Suppressor macrophage treated with lipopolysaccharide for 4 hours (primary cell): ENCODE measurements at regions not wholly inside any gene's neighbourhood (a gene's known extent, or its start where the extent isn't known, plus 50 kb on each side); places are given as distances from the start of the nearest gene placed in this dataset.
A peak's percentile ranks its signal among the peaks of the same experiment; 100 is the strongest.

Experiments used
- DNase-seq: peaks from one replicate; pipeline ENCODE4 v3.0.0-alpha.2; 2020

DNA sequence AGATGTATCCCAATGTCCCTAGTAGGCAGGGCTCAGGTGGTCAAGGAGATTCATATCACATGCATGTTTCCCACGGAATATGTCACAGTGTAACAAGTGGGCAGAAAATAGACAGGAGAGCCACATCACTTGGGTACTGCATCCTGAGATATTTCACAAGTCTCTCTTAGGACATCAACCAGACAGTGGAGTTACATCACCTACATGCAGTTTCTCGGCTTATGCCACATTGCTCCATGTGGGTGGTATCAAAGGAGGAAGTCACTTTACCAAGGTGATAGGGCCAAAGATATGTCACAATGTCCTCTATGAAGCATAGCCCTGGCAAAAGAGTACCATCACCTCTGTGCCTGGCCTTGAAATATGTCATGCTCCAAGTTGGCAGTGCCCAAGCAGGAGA, 1056.7 kb upstream of the AMELY start:
- no peak for DNase-seq

GRCh38 chrY:7966916-7967315, 1055.4 kb upstream of the AMELY start:
- no peak for DNase-seq

DNA sequence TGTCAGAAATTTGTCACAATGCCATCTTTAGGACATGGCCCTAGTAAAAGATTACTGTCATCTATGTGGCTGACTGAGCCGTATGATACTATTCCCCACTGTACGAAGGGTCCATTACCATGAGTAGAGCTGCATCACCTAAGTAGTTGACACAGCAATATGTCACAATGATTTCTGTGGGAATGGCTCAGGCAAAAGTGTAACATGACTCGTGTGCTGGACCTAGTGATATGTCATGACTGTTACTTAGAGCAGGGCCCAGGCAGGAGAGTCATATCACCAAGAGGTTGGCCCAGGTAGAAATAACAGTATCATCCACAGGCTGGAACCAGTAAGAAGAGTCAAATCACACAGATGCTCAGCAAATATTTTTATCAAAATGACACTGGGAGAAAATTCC, 1051.8 kb upstream of the AMELY start:
- DNase-seq, result no peak

DNA sequence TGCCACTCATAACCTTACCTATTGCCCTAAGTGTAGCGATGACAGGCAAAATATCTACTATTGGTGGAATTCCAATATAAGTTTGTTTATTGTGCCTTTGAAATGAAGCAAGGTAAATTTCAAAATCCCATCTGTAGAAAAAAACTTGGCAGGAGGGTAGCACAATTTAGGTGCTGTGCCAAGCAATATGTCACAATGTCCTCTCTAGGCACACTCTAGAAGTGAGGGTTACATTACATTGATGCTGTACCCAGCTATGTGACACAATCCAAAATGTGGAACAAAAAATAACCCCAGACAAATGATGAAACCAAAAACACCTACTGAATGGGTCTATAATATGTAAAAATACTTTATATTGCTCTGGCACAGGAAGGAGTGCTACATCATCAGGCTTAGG, 1050.8 kb upstream of the AMELY start:
- DNase-seq, result no peak

GRCh38 chrY:7961811-7962210, 1050.3 kb upstream of the AMELY start:
- no peak for DNase-seq

GRCh38 chrY:7957773-7958172, 1046.2 kb upstream of the AMELY start:
- DNase-seq, result no peak

- no peak for DNase-seq
These were observed 1039.8 kb upstream of the AMELY start for GRCh38 chrY:7951187-7951852.

DNA sequence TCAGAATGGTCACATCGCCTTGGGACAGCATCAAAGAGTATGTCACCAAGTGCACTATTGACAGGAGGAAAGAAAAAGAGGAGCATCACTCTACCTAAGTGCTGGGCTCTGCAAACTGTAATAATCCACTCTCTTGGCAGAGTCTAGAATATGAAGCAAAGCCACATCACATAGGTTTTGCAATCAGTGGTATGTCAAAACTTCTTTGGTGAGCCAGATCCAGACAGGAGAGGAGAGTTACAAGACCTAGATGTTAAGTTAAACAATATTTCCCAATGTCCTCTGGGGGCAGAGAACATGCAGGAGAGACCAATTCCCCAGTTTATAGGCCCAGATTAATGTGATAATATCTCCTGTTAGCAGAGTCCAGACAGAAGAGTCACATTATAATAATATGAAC, 1032.6 kb upstream of the AMELY start:
- no peak for DNase-seq

DNA sequence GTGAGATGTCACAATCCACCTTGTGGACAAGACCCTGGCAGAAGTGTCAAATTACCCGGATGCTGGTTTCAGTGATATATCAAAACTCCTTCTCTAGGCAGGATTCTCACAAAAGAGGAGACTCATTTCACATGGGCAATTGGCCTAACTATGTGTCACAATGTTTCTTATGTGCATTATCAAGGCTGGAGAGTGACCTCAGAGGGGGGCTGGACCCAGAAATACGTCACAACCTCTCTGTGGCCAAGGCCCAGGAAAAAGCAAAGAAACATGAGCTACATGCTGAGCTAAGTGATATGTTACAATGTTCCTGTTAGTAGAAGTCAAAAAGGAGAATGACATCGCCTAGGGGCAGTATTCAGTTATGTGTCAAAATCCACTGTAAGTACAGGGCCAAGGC, 1031.2 kb upstream of the AMELY start:
- DNase-seq, result no peak

DNA sequence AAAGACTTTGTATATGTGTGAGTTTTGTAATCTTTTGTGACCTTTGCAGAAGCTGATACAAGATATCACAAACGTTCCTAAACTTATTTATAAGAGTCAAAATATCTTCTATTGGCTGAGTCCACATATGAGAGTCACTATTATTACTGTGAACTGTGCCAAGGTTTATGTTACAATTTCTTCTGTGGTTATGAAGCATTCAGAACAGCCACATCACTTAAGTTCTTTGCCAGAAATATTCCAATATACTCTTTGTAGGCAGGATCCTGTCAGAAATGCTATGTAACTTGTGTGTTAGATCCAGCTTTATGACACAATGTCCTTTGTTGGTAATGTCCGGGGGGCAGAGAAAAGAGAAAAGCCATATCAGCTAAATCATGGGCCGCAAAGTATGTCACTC, 1030.3 kb upstream of the AMELY start:
- no peak for DNase-seq

DNA sequence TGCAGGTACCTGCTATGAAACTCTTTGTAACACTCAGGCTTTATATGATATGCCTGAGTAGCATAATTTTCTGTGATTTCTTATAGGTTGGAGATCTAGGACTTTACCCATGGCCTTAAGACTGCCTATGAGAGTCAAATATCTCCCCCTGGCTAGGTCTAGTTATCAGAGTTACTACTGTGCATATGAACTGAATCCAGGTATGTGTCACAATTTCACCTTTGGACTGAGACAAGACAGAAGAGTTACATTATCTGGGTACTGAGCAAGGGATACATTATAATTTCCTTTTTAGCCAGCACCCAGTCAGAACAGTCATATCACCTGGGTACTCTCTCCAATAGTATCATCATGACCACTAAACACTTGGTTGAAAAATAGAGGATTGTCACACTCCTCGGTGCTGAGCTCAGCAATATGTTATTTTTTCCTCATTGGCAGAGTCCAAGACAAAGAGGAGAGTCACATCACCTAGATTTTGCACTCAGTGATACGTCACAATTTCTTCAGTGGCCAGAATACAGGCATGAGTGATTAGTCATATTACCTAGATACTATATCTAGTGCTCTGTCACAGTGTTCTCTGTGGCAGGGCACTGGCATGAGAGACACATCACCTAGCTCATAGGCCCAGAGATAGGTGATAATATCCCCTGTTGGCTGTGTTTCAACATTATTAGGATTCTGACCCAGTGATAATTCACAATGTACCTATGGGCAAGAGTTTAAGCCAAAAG, 1027.6 kb upstream of the AMELY start:
- DNase-seq, result no peak

DNA sequence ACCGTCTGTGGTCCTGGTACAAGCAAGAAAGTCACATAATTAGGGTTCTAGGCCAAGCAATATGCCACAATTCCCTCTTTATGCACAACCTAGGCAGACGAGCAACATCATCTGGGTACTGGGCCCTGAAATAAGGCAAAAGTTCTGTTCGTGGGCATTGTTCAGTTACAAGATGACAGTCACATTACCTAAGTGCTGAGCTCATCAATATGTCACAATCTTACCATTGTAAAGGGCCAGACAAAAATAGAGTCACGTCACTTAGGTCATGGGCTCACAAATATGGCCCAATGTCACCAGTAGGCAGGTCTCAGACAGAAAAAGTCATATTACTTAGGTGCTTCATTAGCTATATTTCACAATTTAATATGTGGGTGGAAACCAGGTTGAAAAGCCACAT, 1025.3 kb upstream of the AMELY start:
- DNase-seq, result no peak

GRCh38 chrY:7936046-7936445, 1024.5 kb upstream of the AMELY start:
- no peak for DNase-seq

DNA sequence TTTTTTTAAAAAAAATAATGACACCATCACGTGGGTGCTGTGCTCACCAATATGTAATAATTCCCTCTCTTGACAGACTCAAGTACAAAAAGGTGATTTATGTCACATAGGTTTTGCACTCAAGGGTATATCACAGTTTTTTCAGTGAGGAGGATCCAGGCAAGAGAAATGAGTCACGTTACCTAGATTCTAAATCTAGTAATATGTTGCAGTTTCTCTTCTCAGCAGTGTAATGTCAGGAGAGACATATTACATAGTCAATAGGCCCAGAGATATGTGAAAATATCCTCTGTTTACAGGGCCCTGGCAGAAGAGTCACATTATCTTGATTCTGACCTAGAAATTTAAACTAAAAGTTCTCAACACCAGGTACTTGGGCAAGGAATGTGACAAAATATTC, 1024.1 kb upstream of the AMELY start:
- no peak for DNase-seq

GRCh38 chrY:7932424-7932823, 1020.9 kb upstream of the AMELY start:
- no peak for DNase-seq

- no peak for DNase-seq
These were observed 1018.3 kb upstream of the AMELY start for GRCh38 chrY:7929866-7930265.

- no peak for DNase-seq
These were observed 1012.5 kb upstream of the AMELY start for GRCh38 chrY:7924059-7924458.

GRCh38 chrY:7923476-7924017, 1012.0 kb upstream of the AMELY start:
- DNase-seq, result no peak

GRCh38 chrY:7920382-7920781, 1008.8 kb upstream of the AMELY start:
- DNase-seq, result no peak

- no peak for DNase-seq
These were observed 977.0 kb upstream of the AMELY start for GRCh38 chrY:7888506-7888905.

DNA sequence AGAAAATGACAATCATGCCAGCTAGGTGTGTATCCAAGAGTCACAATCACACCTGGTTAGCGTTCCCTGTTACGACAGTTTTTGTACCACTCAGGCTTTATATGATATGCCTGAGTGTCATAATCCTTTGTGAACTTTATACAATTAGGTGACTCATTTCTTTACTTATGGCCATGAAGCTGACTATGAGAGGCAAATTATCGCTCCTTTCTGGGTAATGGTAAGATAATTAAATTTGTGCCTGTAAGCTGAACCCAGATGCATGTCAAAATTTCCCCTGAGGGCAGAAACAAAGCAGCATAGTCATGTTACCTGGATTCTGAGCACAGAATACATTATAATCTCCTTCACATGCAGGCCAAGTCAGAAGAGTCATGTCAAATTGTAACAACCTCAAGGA, 970.1 kb upstream of the AMELY start:
- DNase-seq, result no peak

DNA sequence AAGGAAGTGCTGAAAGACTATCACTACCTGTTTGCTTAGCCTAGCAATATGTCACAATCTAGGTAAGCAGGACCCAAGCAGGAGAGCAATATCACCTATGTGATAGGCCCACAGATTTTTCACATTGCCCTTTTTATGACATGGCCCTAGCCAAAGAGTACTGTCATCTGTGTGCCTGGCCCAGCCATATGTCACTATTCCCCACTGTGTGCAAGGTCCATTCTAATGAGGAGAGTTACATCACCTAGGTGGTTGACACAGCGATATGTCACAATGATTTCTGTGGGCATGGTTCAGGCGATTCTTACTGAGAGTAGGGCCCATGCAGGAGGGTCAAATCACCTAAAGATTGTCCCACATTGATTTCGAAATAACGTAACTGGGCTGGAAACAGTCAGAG, 967.7 kb upstream of the AMELY start:
- DNase-seq, result no peak

DNA sequence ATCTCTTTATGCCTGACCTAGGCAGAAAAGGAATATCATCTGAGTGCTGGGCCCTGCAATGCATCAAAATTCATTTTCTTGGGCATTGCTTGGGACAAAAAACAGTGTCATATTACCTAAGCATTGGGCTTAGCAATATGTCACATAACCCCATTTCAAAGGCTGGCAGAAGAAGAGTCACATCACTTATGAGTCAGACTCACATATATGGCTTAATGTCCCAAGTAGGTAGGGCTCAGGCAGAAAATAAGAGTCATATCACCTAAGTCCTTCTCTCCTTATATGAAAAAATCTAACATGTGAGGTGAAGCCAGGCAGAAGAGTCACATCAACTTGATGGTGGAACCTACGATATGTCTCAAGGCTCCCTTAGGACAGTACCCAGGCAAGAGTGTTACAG, 967.2 kb upstream of the AMELY start:
- no peak for DNase-seq

DNA sequence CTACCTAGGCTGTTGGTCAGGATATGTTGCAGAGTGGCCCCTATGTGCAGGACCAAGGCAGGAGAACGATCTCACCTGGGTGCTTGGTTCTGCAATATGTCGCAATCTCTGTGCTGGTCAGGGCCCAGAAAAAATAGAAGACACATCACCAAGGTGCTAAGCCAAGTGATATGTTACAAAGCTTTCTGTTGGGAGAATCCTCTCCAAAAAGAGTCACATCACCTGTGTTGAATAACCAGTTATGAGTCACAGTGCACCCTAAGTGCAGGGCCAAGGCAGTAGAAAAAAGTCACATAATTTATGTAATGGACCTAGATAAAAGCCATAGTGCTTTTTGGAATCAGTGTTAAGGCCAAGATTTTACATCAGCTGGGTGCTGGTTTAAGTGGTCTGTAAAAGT, 965.9 kb upstream of the AMELY start:
- DNase-seq, result no peak

DNA sequence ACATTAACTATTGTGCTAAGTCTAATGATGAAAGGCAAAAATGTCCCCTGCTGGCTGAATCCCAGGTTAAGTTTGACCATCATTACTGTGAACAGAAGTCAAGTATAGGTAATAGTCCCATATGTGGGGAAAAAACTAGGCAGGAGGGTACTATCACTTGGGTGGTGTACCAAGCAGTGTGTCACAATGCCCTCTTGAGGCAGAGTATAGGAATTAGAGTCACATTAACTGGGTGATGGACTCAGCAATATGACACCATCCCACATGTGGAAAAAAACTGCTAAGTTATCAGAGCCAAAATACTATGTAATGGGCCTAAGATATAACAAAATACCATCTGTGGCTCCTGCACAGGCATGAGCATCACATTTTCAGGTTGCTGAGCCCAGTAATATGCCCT, 962.5 kb upstream of the AMELY start:
- DNase-seq, result peak; percentile 35
